Liver (tissue), 2 donors: ENCODE measurements at regions not wholly inside any gene's neighbourhood (a gene's known extent, or its start where the extent isn't known, plus 50 kb on each side); places are given as distances from the start of the nearest gene placed in this dataset.

Experiments used
- REST ChIP-seq: IDR thresholded peaks from 2 replicates; pipeline ENCODE4 v1.6.1; 2016; ENCODE audit warnings: antibody characterized with exemption, mild to moderate bottlenecking
- TF ChIP-seq, protein P1 (sequence below): fragments of 150-350 bp; IDR thresholded peaks from 2 replicates; pipeline ENCODE4 v1.5.1; 2017; ENCODE audit warnings: improper control_type of control experiment, low read depth, low read length; ENCODE audit not compliant: missing input control
- donor health status: healthy.

DNA sequence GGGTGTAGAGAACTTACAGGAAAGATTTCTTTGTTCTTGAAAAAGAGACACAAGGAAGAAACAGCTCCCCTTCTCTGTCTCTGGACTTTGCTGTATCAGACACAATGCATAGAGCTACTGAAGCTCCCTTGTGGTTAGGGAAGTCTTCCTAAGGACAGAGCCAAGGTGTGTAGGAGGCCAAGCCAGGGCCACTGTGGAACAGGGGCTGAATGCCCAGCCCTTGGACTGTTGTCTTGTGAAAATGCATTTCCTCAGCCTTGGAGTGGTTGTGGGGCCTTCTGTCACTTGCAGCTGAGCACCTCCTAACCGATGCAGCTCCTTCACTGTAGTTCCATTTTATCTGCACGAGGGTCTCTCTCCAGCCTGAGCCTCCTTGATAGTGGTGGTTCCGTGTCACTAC is 353.4 kb downstream of the CCSER2 start:
- TF ChIP-seq, protein P1, sequence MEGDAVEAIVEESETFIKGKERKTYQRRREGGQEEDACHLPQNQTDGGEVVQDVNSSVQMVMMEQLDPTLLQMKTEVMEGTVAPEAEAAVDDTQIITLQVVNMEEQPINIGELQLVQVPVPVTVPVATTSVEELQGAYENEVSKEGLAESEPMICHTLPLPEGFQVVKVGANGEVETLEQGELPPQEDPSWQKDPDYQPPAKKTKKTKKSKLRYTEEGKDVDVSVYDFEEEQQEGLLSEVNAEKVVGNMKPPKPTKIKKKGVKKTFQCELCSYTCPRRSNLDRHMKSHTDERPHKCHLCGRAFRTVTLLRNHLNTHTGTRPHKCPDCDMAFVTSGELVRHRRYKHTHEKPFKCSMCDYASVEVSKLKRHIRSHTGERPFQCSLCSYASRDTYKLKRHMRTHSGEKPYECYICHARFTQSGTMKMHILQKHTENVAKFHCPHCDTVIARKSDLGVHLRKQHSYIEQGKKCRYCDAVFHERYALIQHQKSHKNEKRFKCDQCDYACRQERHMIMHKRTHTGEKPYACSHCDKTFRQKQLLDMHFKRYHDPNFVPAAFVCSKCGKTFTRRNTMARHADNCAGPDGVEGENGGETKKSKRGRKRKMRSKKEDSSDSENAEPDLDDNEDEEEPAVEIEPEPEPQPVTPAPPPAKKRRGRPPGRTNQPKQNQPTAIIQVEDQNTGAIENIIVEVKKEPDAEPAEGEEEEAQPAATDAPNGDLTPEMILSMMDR, result no peak
- no peak for TF ChIP-seq REST
